ENCODE measurements at regions not wholly inside any gene's neighbourhood (a gene's known extent, or its start where the extent isn't known, plus 50 kb on each side); places are given as distances from the start of the nearest gene placed in this dataset.

GRCh38 chr12:93215290-93215678 is 162.4 kb upstream of the NUDT4 start:
- no TSS peak for BruUV-seq (replicated peaks)
- H3K18ac ChIP-seq (ENCODE audit: low read depth, low read length), result no peak overlapping the region
- H3K27me3 ChIP-seq (ENCODE audit: control insufficient read depth, insufficient read depth, low read length), result no peaks in the 10 kb centered on the region
- no peak overlapping the region for H3K14ac ChIP-seq (replicated peaks; ENCODE audit: low read depth, low read length)
- POLR2A ChIA-PET (ENCODE audit: unreplicated experiment), result no interaction called here
- no peak overlapping the region for H2BK5ac ChIP-seq (ENCODE audit: low read depth, low read length, poor library complexity, severe bottlenecking)
- no peak overlapping the region for H3K4me3 ChIP-seq (ENCODE audit: insufficient read depth, low read depth, low read length)
- H2AFZ ChIP-seq (replicated peaks; ENCODE audit: low read length, poor library complexity), result no peak overlapping the region
- H4K20me1 ChIP-seq (ENCODE audit: insufficient read depth, low read length), result no peaks in the 10 kb centered on the region
- TF ChIP-seq RCOR1 (IDR thresholded peaks at IDR 0.05; ENCODE audit: insufficient replicate concordance, low read length), result no peak
- TF ChIP-seq MAZ (IDR thresholded peaks at IDR 0.05; ENCODE audit: borderline replicate concordance, low read depth, low read length), result no peak
- no peak for TF ChIP-seq ELK1 (IDR thresholded peaks at IDR 0.05; ENCODE audit: borderline replicate concordance, low read depth, low read length)
- TF ChIP-seq CHD1 (IDR thresholded peaks at IDR 0.05; ENCODE audit: low read depth, low read length), result no peak
- TF ChIP-seq RFX5 (IDR thresholded peaks at IDR 0.05; ENCODE audit: low read depth, low read length), result no peak
- TF ChIP-seq BHLHE40 (IDR thresholded peaks at IDR 0.05; ENCODE audit: low read depth, low read length), result no peak
- no peak for TF ChIP-seq MXI1 (IDR thresholded peaks at IDR 0.05; ENCODE audit: borderline replicate concordance, low read depth, low read length)
- no peak for TF ChIP-seq NFE2L2 (IDR thresholded peaks at IDR 0.05; ENCODE audit: low read depth, low read length)
- TF ChIP-seq SMC3 (IDR thresholded peaks at IDR 0.05; ENCODE audit: low read depth, low read length), result no peak
- TF ChIP-seq POLR2A (IDR thresholded peaks at IDR 0.05; ENCODE audit: low read depth, low read length), result no peak
- no peak for TF ChIP-seq CTCF (conservative IDR thresholded peaks at IDR 0.05; ENCODE audit: low read depth, low read length)
- no peak for TF ChIP-seq FOS (IDR thresholded peaks at IDR 0.05; ENCODE audit: low read depth, low read length)
- TF ChIP-seq CEBPB (IDR thresholded peaks at IDR 0.05; ENCODE audit: low read depth, low read length), result no peak
- no peak for TF ChIP-seq RAD21 (IDR thresholded peaks at IDR 0.05; ENCODE audit: low read length)
- TF ChIP-seq MAFK (IDR thresholded peaks at IDR 0.05; ENCODE audit: low read depth, low read length), result no peak
- TF ChIP-seq, protein P1, sequence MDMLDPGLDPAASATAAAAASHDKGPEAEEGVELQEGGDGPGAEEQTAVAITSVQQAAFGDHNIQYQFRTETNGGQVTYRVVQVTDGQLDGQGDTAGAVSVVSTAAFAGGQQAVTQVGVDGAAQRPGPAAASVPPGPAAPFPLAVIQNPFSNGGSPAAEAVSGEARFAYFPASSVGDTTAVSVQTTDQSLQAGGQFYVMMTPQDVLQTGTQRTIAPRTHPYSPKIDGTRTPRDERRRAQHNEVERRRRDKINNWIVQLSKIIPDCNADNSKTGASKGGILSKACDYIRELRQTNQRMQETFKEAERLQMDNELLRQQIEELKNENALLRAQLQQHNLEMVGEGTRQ (IDR thresholded peaks at IDR 0.05; ENCODE audit: low read depth, low read length), result no peak
- H3K4me1 ChIP-seq (ENCODE audit: control insufficient read depth, insufficient read depth, low read length), result no peaks in the 10 kb centered on the region
- in situ Hi-C loops (cut with MboI; ENCODE audit: low sequenced_read_pairs), result no loop called here
- H3K79me1 ChIP-seq (ENCODE audit: low read depth in 1 of 2, low read length in 2 of 2), result no peaks in the 10 kb centered on the region
- no peak overlapping the region for H2BK20ac ChIP-seq (ENCODE audit: low read depth, low read length)
- H3K4me2 ChIP-seq (ENCODE audit: low read depth, low read length), result no peak overlapping the region
- dilution Hi-C loops (cut with HindIII; ENCODE audit: low sequenced_read_pairs, unreplicated experiment), result no loop called here
- H2AK9ac ChIP-seq (replicated peaks; ENCODE audit: low read depth, low read length, poor library complexity), result no peak overlapping the region
- no peak overlapping the region for H3K56ac ChIP-seq (ENCODE audit: extremely low read depth, insufficient read depth, low read length)
- CTCF ChIA-PET, result interaction anchor here (1.1 kb wide), 1 partner anchor 46 kb away, joined by 6 read pairs; no protein-coding TSS in a partner anchor
- no peak overlapping the region for H2BK15ac ChIP-seq (ENCODE audit: low read depth, low read length)
- no peak overlapping the region for H3K23ac ChIP-seq (ENCODE audit: low read depth, low read length)
- H3K36me3 ChIP-seq (ENCODE audit: control insufficient read depth, insufficient read depth, low read length), result no peaks in the 10 kb centered on the region
- no peaks in the 10 kb centered on the region for H3K9me3 ChIP-seq (ENCODE audit: control insufficient read depth, insufficient read depth, low read length)
- intact Hi-C loops (cut with micrococcal nuclease), result no loop called here
- H3K27ac ChIP-seq (ENCODE audit: insufficient read depth, low read length), result no peak overlapping the region
- H4K8ac ChIP-seq (ENCODE audit: low read depth in 2 of 2, low read length in 2 of 2), result no peak overlapping the region
- H4K91ac ChIP-seq (ENCODE audit: insufficient read depth, low read depth, low read length), result no peak overlapping the region
- no peak overlapping the region for H3K9ac ChIP-seq (ENCODE audit: low read depth, low read length)
- H4K5ac ChIP-seq (ENCODE audit: low read depth, low read length), result no peak overlapping the region
- WGBS, 2 experiments (ENCODE audit: extremely low coverage in 2 of 2, insufficient read length in 1 of 2), result no CpG with 5 or more reads among the region's 1 CpG
- no peak overlapping the region for H2BK120ac ChIP-seq (ENCODE audit: low read depth, low read length)
- H3K4ac ChIP-seq (ENCODE audit: low read depth, low read length), result no peak overlapping the region
- ATAC-seq (ENCODE audit: low read depth), result no peak
- H2AK5ac ChIP-seq (ENCODE audit: low read depth, low read length), result no peak overlapping the region
- DNase-seq, result no peak
- no peaks in the 10 kb centered on the region for H3K9me1 ChIP-seq (ENCODE audit: insufficient read depth, low read length)

Data from IMR-90 (cell line).